ENCODE measurements at regions not wholly inside any gene's neighbourhood (a gene's known extent, or its start where the extent isn't known, plus 50 kb on each side); places are given as distances from the start of the nearest gene placed in this dataset.

- no peak for DNase-seq (ENCODE audit: extremely low read depth, insufficient read length)
- H3K4me3 ChIP-seq (replicated peaks; ENCODE audit: low read depth, low read length) = no peak overlapping the region
- no peak for TF ChIP-seq CTCF (IDR thresholded peaks at IDR 0.05; ENCODE audit: insufficient read depth, low read length, poor library complexity, severe bottlenecking)
- no peaks in the 10 kb centered on the region for H3K36me3 ChIP-seq (ENCODE audit: control insufficient read depth, insufficient read depth, low read length)
- H3K27me3 ChIP-seq (replicated peaks; ENCODE audit: control insufficient read depth, insufficient read depth, low read length) = no peaks in the 10 kb centered on the region
These were observed 190.2 kb upstream of the AGA start for GRCh38 chr4:177632481-177632880.

- no peak for DNase-seq (ENCODE audit: extremely low read depth, insufficient read length)
- no peak for TF ChIP-seq CTCF (IDR thresholded peaks at IDR 0.05; ENCODE audit: insufficient read depth, low read length, poor library complexity, severe bottlenecking)
- no peaks in the 10 kb centered on the region for H3K27me3 ChIP-seq (replicated peaks; ENCODE audit: control insufficient read depth, insufficient read depth, low read length)
- H3K4me3 ChIP-seq (replicated peaks; ENCODE audit: low read depth, low read length) = no peak overlapping the region
- no peaks in the 10 kb centered on the region for H3K36me3 ChIP-seq (ENCODE audit: control insufficient read depth, insufficient read depth, low read length)
These were observed 196.6 kb upstream of the AGA start for GRCh38 chr4:177638871-177639270.

GRCh38 chr4:177640864-177641263 lies 198.6 kb upstream of the AGA start:
- no peak for TF ChIP-seq CTCF (IDR thresholded peaks at IDR 0.05; ENCODE audit: insufficient read depth, low read length, poor library complexity, severe bottlenecking)
- no peak for DNase-seq (ENCODE audit: extremely low read depth, insufficient read length)
- Histone ChIP-seq H3K4me3 (replicated peaks; ENCODE audit: low read depth, low read length) (no peak overlapping the region), H3K27me3 (replicated peaks; ENCODE audit: control insufficient read depth, insufficient read depth, low read length) (no peaks in the 10 kb centered on the region), H3K36me3 (ENCODE audit: control insufficient read depth, insufficient read depth, low read length) (no peaks in the 10 kb centered on the region)

- no peak for TF ChIP-seq CTCF (IDR thresholded peaks at IDR 0.05; ENCODE audit: insufficient read depth, low read length, poor library complexity, severe bottlenecking)
- DNase-seq (ENCODE audit: extremely low read depth, insufficient read length) = no peak
- Histone ChIP-seq H3K4me3 (replicated peaks; ENCODE audit: low read depth, low read length) (no peak overlapping the region), H3K36me3 (ENCODE audit: control insufficient read depth, insufficient read depth, low read length) (no peaks in the 10 kb centered on the region), H3K27me3 (replicated peaks; ENCODE audit: control insufficient read depth, insufficient read depth, low read length) (no peaks in the 10 kb centered on the region)
These were observed 218.0 kb upstream of the AGA start for GRCh38 chr4:177660223-177660622.

GRCh38 chr4:177667687-177668086 lies 225.4 kb upstream of the AGA start:
- no peak overlapping the region for H3K4me3 ChIP-seq (replicated peaks; ENCODE audit: low read depth, low read length)
- TF ChIP-seq CTCF (IDR thresholded peaks at IDR 0.05; ENCODE audit: insufficient read depth, low read length, poor library complexity, severe bottlenecking) = peak; percentile 20
- H3K36me3 ChIP-seq (ENCODE audit: control insufficient read depth, insufficient read depth, low read length) = no peaks in the 10 kb centered on the region
- no peaks in the 10 kb centered on the region for H3K27me3 ChIP-seq (replicated peaks; ENCODE audit: control insufficient read depth, insufficient read depth, low read length)
- no peak for DNase-seq (ENCODE audit: extremely low read depth, insufficient read length)

- no peak for TF ChIP-seq CTCF (IDR thresholded peaks at IDR 0.05; ENCODE audit: insufficient read depth, low read length, poor library complexity, severe bottlenecking)
- no peaks in the 10 kb centered on the region for H3K36me3 ChIP-seq (ENCODE audit: control insufficient read depth, insufficient read depth, low read length)
- no peak for DNase-seq (ENCODE audit: extremely low read depth, insufficient read length)
These were observed 229.2 kb upstream of the AGA start for GRCh38 chr4:177671387-177671786.

More at GRCh38 chr4:177671387-177671786, 229.2 kb upstream of the AGA start:
- Histone ChIP-seq H3K4me3 (replicated peaks; ENCODE audit: low read depth, low read length) (no peak overlapping the region), H3K27me3 (replicated peaks; ENCODE audit: control insufficient read depth, insufficient read depth, low read length) (no peaks in the 10 kb centered on the region)
